ENCODE measurements at regions not wholly inside any gene's neighbourhood (a gene's known extent, or its start where the extent isn't known, plus 50 kb on each side); places are given as distances from the start of the nearest gene placed in this dataset.
A peak's percentile ranks its signal among the peaks of the same experiment; 100 is the strongest.

- no peak overlapping the region for H3K4me3 ChIP-seq (ENCODE audit: low read depth, low read length)
- TF ChIP-seq, protein P1, sequence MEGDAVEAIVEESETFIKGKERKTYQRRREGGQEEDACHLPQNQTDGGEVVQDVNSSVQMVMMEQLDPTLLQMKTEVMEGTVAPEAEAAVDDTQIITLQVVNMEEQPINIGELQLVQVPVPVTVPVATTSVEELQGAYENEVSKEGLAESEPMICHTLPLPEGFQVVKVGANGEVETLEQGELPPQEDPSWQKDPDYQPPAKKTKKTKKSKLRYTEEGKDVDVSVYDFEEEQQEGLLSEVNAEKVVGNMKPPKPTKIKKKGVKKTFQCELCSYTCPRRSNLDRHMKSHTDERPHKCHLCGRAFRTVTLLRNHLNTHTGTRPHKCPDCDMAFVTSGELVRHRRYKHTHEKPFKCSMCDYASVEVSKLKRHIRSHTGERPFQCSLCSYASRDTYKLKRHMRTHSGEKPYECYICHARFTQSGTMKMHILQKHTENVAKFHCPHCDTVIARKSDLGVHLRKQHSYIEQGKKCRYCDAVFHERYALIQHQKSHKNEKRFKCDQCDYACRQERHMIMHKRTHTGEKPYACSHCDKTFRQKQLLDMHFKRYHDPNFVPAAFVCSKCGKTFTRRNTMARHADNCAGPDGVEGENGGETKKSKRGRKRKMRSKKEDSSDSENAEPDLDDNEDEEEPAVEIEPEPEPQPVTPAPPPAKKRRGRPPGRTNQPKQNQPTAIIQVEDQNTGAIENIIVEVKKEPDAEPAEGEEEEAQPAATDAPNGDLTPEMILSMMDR (conservative IDR thresholded peaks at IDR 0.05; ENCODE audit: low read depth, low read length), result no peak
- DNase-seq (ENCODE audit: low read depth), result no peak
Measured at GRCh38 chr2:183665425-183665824, 541.2 kb downstream of the NUP35 start.

- H3K4me3 ChIP-seq (ENCODE audit: low read depth, low read length), result no peak overlapping the region
- peak; percentile 10 for DNase-seq (ENCODE audit: low read depth)
- TF ChIP-seq, protein P1 (conservative IDR thresholded peaks at IDR 0.05; ENCODE audit: low read depth, low read length), result no peak
Measured at GRCh38 chr2:183666031-183666430, 541.8 kb downstream of the NUP35 start.

- no peak overlapping the region for H3K4me3 ChIP-seq (ENCODE audit: low read depth, low read length)
- DNase-seq (ENCODE audit: low read depth), result no peak
- TF ChIP-seq, protein P1 (conservative IDR thresholded peaks at IDR 0.05; ENCODE audit: low read depth, low read length), result no peak
Measured at GRCh38 chr2:183671233-183671632, 547.0 kb downstream of the NUP35 start.

DNA sequence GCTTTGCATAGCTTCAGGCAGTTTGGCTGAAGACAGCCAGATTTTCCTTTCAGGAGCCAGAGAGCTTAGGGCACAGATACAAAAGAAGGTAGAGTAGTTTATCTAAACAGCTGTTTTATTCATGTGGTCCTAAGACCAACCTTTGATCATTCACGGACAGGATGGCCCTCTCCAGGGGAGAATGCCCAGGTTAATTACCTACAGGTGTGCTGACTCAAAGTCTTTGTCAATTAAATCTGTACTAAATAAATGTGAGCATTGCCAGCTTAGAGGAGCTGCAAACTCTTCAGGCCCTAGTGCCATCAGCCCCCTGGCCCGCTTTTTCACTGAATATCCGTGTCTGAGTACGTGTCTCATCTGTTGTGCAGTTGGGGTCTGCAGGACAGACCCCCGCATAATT is 554.7 kb downstream of the NUP35 start:
- TF ChIP-seq, protein P1 (conservative IDR thresholded peaks at IDR 0.05; ENCODE audit: low read depth, low read length), result no peak
- no peak for DNase-seq (ENCODE audit: low read depth)
- no peak overlapping the region for H3K4me3 ChIP-seq (ENCODE audit: low read depth, low read length)

DNA sequence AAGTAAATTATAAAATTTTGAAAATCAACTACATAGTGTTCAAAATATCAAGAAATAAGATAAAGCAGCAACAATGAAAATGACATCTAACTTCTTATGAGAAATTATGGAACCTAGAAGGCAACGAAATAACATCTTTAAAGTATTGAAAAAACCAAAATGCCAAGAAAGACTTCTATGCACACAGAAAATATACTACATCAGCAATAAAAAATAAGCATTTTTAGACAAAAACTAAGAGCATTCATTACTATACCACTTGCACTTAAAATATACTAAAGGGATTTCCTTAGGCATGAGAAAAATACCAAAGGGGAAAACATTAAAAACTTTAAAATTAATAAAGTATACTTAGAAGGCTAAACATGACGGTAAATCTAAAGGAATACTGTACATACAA is 556.3 kb downstream of the NUP35 start:
- TF ChIP-seq, protein P1 (conservative IDR thresholded peaks at IDR 0.05; ENCODE audit: low read depth, low read length), result no peak
- no peak overlapping the region for H3K4me3 ChIP-seq (ENCODE audit: low read depth, low read length)

DNA sequence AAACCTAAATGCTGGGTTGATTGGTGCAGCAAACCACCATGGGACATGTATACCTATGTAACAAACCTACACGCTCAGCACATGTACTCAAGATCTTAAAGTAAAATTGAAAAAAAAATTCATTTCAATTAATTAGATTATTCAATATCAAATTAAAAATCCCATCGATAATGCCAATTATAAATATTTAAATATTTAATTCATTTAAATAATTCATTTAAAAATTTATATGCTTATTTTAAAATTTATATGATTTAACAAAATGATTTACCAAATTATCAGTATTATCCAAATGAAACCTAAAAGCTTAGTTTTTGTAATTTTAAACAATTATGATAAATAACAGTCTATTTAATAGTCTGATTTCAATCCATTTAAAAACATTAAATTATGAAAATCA is 560.4 kb downstream of the NUP35 start:
- DNase-seq (ENCODE audit: low read depth), result no peak

More for the DNA sequence above, 556.3 kb downstream of the NUP35 start:
- no peak for DNase-seq (ENCODE audit: low read depth)

DNA sequence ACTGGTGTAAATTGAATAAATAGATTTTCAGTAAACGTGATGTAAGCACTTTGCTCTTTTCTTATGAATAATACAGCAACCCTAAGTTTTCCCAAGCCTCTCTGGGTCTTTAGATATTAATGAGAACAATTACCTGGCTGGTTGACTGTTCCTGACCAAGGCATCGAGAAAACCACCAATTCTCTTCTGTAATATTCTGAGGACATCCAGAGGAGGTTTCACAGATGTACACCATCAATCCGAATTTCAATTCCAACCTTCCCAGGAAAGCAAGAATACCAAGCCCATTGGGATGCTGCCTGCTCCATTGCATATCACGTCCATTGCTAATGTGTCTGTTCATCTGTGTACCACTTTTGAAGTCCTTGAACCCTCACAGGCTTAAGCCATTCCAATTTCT is 571.8 kb downstream of the NUP35 start:
- TF ChIP-seq, protein P1 (conservative IDR thresholded peaks at IDR 0.05; ENCODE audit: low read depth, low read length), result no peak
- no peak for DNase-seq (ENCODE audit: low read depth)
- H3K4me3 ChIP-seq (ENCODE audit: low read depth, low read length), result no peak overlapping the region

More for the DNA sequence above, 560.4 kb downstream of the NUP35 start:
- H3K4me3 ChIP-seq (ENCODE audit: low read depth, low read length), result no peak overlapping the region
- TF ChIP-seq, protein P1 (conservative IDR thresholded peaks at IDR 0.05; ENCODE audit: low read depth, low read length), result no peak

Data from choroid plexus epithelial cell (primary cell).